B cell (primary cell): ENCODE measurements at regions not wholly inside any gene's neighbourhood (a gene's known extent, or its start where the extent isn't known, plus 50 kb on each side); places are given as distances from the start of the nearest gene placed in this dataset.

Source experiments
- ATAC-seq: fragments of 200-7000 bp; cut with Tn5 transposase; one replicate; pipeline ENCODE4 v1.10.0; 2021; ENCODE audit warnings: low read depth, mild to moderate bottlenecking, moderate number of reproducible peaks, moderate library complexity
- CTCF ChIA-PET: fragments of 350-600 bp; sonication (Branson Sonifier 250); formaldehyde crosslinking; loops from one replicate; lab custom pipeline; 2021; ENCODE audit warnings: antibody characterized with exemption, inconsistent platforms; lab: Charles Lee
- POLR2A ChIA-PET: fragments of 350-600 bp; sonication (Branson Sonifier 250); formaldehyde crosslinking; loops from one replicate; lab custom pipeline; 2021; ENCODE audit warnings: antibody characterized with exemption; lab: Charles Lee
- DNase-seq: peaks from one replicate; pipeline ENCODE4 v3.0.0; 2013
- H2AFZ ChIP-seq: 2 replicates; pipeline ENCODE4 v1.6.1; 2012; ENCODE audit warnings: mild to moderate bottlenecking, low read depth, low read length; ENCODE audit not compliant: insufficient read depth, poor library complexity, severe bottlenecking
- H3K27ac ChIP-seq, 2 donors: 1 replicate in 1 of 2; 2 replicates in 1 of 2; pipeline ENCODE4 v1.5.1; 2012 to 2013; ENCODE audit warnings: low read length in 2 of 2, mild to moderate bottlenecking in 2 of 2, moderate library complexity in 1 of 2
- H3K27me3 ChIP-seq, 4 experiments: fragments of 200-600 bp in 1 of 4; sonication (generic) in 1 of 4; replicated peaks in 1 of 4; 1 replicate in 2 of 4; 2 replicates in 2 of 4; pipeline versions ENCODE4 v1.6.1 to v1.7.0; 2013 to 2016; ENCODE audit warnings: low read length in 3 of 4, mild to moderate bottlenecking in 2 of 4, mixed read lengths in 1 of 4, moderate library complexity in 1 of 4; ENCODE audit not compliant: insufficient read depth in 4 of 4, control insufficient read depth in 3 of 4; ENCODE audit errors: control extremely low read depth in 1 of 4
- H3K36me3 ChIP-seq, 2 experiments: replicated peaks in 1 of 2; 1 replicate in 1 of 2; 2 replicates in 1 of 2; pipeline versions ENCODE4 v1.6.1 to v1.7.1; 2013; ENCODE audit warnings: low read length in 1 of 2; ENCODE audit not compliant: insufficient read depth in 2 of 2, control insufficient read depth in 1 of 2; ENCODE audit errors: control extremely low read depth in 1 of 2, extremely low read depth in 1 of 2
- H3K4me1 ChIP-seq, 2 donors: fragments of 200-600 bp in 1 of 2; sonication (generic) in 1 of 2; 1 replicate in 1 of 2; 2 replicates in 1 of 2; pipeline versions ENCODE4 v1.5.1 to v1.6.1; 2013 to 2017; ENCODE audit warnings: low read length in 2 of 2; ENCODE audit not compliant: control insufficient read depth in 2 of 2, insufficient read depth in 2 of 2
- H3K4me2 ChIP-seq: replicated peaks from 2 replicates; pipeline ENCODE3; 2012; ENCODE audit warnings: mild to moderate bottlenecking, low read depth, low read length; ENCODE audit not compliant: poor library complexity, severe bottlenecking
- H3K4me3 ChIP-seq, 5 experiments: fragments of 200-600 bp in 1 of 5; sonication (generic) in 1 of 5; 1 replicate in 3 of 5; 2 replicates in 2 of 5; pipeline versions ENCODE4 v1.5.1 to v1.7.0; 2011 to 2016; ENCODE audit warnings: low read length in 4 of 5, mild to moderate bottlenecking in 4 of 5, low read depth in 2 of 5, control low read depth in 1 of 5, moderate library complexity in 1 of 5; ENCODE audit not compliant: insufficient read depth in 1 of 5; ENCODE audit errors: control extremely low read depth in 1 of 5, extremely low read depth in 1 of 5
- H3K79me2 ChIP-seq: fragments of 200-600 bp; sonication (generic); one replicate; pipeline ENCODE4 v1.6.0; 2016; ENCODE audit warnings: low read length; ENCODE audit not compliant: control insufficient read depth, insufficient read depth
- H3K9ac ChIP-seq: fragments of 200-600 bp; sonication (generic); 2 replicates; pipeline ENCODE4 v1.6.1; 2017; ENCODE audit warnings: mild to moderate bottlenecking, low read length, moderate library complexity
- H3K9me3 ChIP-seq, 3 donors: one replicate each; pipeline versions ENCODE4 v1.6.1 to v1.7.1; 2013; ENCODE audit warnings: low read length in 2 of 3; ENCODE audit not compliant: control insufficient read depth in 2 of 3, insufficient read depth in 1 of 3; ENCODE audit errors: control extremely low read depth in 1 of 3
- H4K20me1 ChIP-seq: 2 replicates; pipeline ENCODE4 v1.6.0; 2012; ENCODE audit warnings: mild to moderate bottlenecking, low read length; ENCODE audit not compliant: insufficient read depth, control insufficient read depth, poor library complexity, severe bottlenecking
- H3K27ac Mint-ChIP-seq: one replicate; pipeline ENCODE4 v1.8.0; 2021; ENCODE audit warnings: mixed read lengths
- H3K27me3 Mint-ChIP-seq: one replicate; pipeline ENCODE4 v1.8.0; 2021; ENCODE audit warnings: mixed read lengths
- H3K4me1 Mint-ChIP-seq: one replicate; pipeline ENCODE4 v1.8.0; 2021; ENCODE audit warnings: mixed read lengths
- H3K4me3 Mint-ChIP-seq: one replicate; pipeline ENCODE4 v1.8.0; 2021; ENCODE audit warnings: mixed read lengths
- H3K9me3 Mint-ChIP-seq: one replicate; pipeline ENCODE4 v1.8.0; 2022; ENCODE audit warnings: mixed read lengths; ENCODE audit not compliant: insufficient read depth
- EZH2 ChIP-seq: IDR thresholded peaks from 2 replicates; pipeline ENCODE4 v1.6.1; 2012; ENCODE audit warnings: borderline replicate concordance, low read depth, mild to moderate bottlenecking, moderate library complexity, low read length; ENCODE audit not compliant: insufficient read depth, poor library complexity, severe bottlenecking
- intact Hi-C: fragments of 100-400 bp; cut with micrococcal nuclease; formaldehyde crosslinking; loops from one replicate; pipeline ENCODE4 v1.10.0; 2022
- TF ChIP-seq, protein P1 (sequence below): fragments of 200-600 bp; IDR thresholded peaks from one replicate; pipeline ENCODE4 v1.8.0; 2022; ENCODE audit warnings: antibody characterized with exemption, mild to moderate bottlenecking

DNA sequence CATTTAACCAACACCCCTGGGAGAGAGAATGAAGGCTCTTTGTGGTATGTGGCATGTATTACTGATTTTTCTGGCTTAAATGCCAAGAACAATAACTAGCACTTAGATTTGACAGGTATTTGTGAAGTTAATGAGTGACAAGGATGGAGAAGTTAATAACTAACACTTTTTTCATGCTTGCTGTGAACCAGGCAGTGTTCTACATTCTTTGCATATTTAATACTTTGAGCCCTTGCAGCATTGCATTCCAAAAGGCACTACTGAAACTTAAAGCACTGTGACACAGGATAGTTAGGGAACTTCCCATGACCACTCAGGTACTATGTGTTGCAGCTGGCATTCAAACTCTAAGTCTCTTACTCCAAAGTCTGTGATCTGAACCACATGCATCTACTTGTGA is 650.6 kb downstream of the ZPLD1 start:
- H4K20me1 ChIP-seq, result no peaks in the 10 kb centered on the region
- H3K9ac ChIP-seq, result no peak overlapping the region
- H3K4me3 ChIP-seq, result no peak overlapping the region
- no peak overlapping the region for H3K4me2 ChIP-seq
- Mint-ChIP-seq H3K4me3 (no peak overlapping the region), H3K4me1 (no peaks in the 10 kb centered on the region), H3K27me3 (no peaks in the 10 kb centered on the region), H3K27ac (no peak overlapping the region), H3K9me3 (no peaks in the 10 kb centered on the region)
- ChIA-PET CTCF (no interaction called here), POLR2A (no interaction called here)
- H3K79me2 ChIP-seq, result no peaks in the 10 kb centered on the region
- H3K36me3 ChIP-seq, result no peaks in the 10 kb centered on the region
- H3K27ac ChIP-seq, result no peak overlapping the region
- intact Hi-C loops, result no loop called here
- no peaks in the 10 kb centered on the region for H3K9me3 ChIP-seq
- no peak for ATAC-seq
- H3K4me1 ChIP-seq, result no peaks in the 10 kb centered on the region
- H3K27me3 ChIP-seq, result no peaks in the 10 kb centered on the region
- TF ChIP-seq EZH2, result no peak
- TF ChIP-seq, protein P1, sequence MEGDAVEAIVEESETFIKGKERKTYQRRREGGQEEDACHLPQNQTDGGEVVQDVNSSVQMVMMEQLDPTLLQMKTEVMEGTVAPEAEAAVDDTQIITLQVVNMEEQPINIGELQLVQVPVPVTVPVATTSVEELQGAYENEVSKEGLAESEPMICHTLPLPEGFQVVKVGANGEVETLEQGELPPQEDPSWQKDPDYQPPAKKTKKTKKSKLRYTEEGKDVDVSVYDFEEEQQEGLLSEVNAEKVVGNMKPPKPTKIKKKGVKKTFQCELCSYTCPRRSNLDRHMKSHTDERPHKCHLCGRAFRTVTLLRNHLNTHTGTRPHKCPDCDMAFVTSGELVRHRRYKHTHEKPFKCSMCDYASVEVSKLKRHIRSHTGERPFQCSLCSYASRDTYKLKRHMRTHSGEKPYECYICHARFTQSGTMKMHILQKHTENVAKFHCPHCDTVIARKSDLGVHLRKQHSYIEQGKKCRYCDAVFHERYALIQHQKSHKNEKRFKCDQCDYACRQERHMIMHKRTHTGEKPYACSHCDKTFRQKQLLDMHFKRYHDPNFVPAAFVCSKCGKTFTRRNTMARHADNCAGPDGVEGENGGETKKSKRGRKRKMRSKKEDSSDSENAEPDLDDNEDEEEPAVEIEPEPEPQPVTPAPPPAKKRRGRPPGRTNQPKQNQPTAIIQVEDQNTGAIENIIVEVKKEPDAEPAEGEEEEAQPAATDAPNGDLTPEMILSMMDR, result no peak
- no peak overlapping the region for H2AFZ ChIP-seq
- DNase-seq, result no peak

DNA sequence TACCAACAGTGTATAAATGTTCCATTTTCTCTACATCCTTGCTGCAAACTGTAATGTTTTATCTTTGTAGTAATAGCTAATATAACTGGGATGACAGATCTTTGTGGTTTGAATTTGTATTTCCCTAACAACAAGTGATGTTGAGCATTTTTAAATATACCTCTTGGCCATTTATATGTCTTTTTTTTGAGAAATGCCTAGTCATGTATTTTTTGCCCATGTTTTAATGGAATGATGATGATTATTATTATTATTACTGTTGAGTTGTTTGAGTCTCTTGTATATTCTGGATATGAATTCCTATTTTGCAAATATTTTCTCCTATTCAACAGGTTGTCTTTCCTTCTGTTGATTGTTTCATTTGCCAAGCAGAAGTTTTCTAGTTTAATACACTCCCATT is 654.9 kb downstream of the ZPLD1 start:
- Histone ChIP-seq H4K20me1 (no peaks in the 10 kb centered on the region), H3K27me3 (no peaks in the 10 kb centered on the region), H3K9me3 (no peaks in the 10 kb centered on the region), H3K36me3 (no peaks in the 10 kb centered on the region), H3K79me2 (no peaks in the 10 kb centered on the region), H3K4me3 (no peak overlapping the region), H3K27ac (no peak overlapping the region), H3K4me1 (no peaks in the 10 kb centered on the region), H3K4me2 (no peak overlapping the region), H3K9ac (no peak overlapping the region), H2AFZ (no peak overlapping the region)
- Mint-ChIP-seq H3K4me3 (no peak overlapping the region), H3K27me3 (no peaks in the 10 kb centered on the region), H3K27ac (no peak overlapping the region), H3K4me1 (no peaks in the 10 kb centered on the region), H3K9me3 (no peaks in the 10 kb centered on the region)
- POLR2A ChIA-PET, result no interaction called here
- DNase-seq (no peak), ATAC-seq (no peak)
- TF ChIP-seq EZH2, result no peak
- CTCF ChIA-PET, result no interaction called here
- intact Hi-C loops, result no loop called here
